Activated naive CD8-positive, alpha-beta T cell treated with anti-CD3 and anti-CD28 coated beads, Interleukin-2, amount 50 U/mL, for 24 hours (primary cell): ENCODE measurements at regions not wholly inside any gene's neighbourhood (a gene's known extent, or its start where the extent isn't known, plus 50 kb on each side); places are given as distances from the start of the nearest gene placed in this dataset.

ENCODE experiments used
- ATAC-seq: fragments of 150-1000 bp; cut with Tn5 transposase; one replicate; pipeline ENCODE4 v1.10.0; 2021
- DNase-seq: peaks from one replicate; pipeline ENCODE4 v3.0.0; 2021
- H3K27ac Mint-ChIP-seq: one replicate; pipeline ENCODE4 v1.8.0; 2021; ENCODE audit warnings: mild to moderate bottlenecking, mixed read lengths
- H3K27me3 Mint-ChIP-seq: one replicate; pipeline ENCODE4 v1.8.0; 2021; ENCODE audit warnings: mixed read lengths
- H3K36me3 Mint-ChIP-seq: one replicate; pipeline ENCODE4 v1.8.0; 2021; ENCODE audit warnings: low read depth, mixed read lengths
- H3K4me1 Mint-ChIP-seq: one replicate; pipeline ENCODE4 v1.8.0; 2021; ENCODE audit warnings: mixed read lengths
- H3K4me3 Mint-ChIP-seq: one replicate; pipeline ENCODE4 v1.8.0; 2021; ENCODE audit warnings: mild to moderate bottlenecking, moderate library complexity, mixed read lengths
- H3K9me3 Mint-ChIP-seq: one replicate; pipeline ENCODE4 v1.8.0; 2021; ENCODE audit warnings: mixed read lengths

- H3K27me3 Mint-ChIP-seq = no peaks in the 10 kb centered on the region
- H3K27ac Mint-ChIP-seq = no peak overlapping the region
- no peak overlapping the region for H3K4me3 Mint-ChIP-seq
- no peaks in the 10 kb centered on the region for H3K4me1 Mint-ChIP-seq
- no peak for ATAC-seq
- DNase-seq = no peak
- peaks cover 22% of the 10 kb centered on the region for H3K9me3 Mint-ChIP-seq
- H3K36me3 Mint-ChIP-seq = no peaks in the 10 kb centered on the region
These were observed 491.8 kb upstream of the TENM4 start for GRCh38 chr11:79932612-79933011.

- Mint-ChIP-seq H3K36me3 (no peaks in the 10 kb centered on the region), H3K27ac (no peak overlapping the region), H3K27me3 (no peaks in the 10 kb centered on the region), H3K9me3 (peaks cover 19% of the 10 kb centered on the region), H3K4me3 (no peak overlapping the region), H3K4me1 (no peaks in the 10 kb centered on the region)
- ATAC-seq (no peak), DNase-seq (no peak)
These were observed 490.9 kb upstream of the TENM4 start for GRCh38 chr11:79931692-79932091.

GRCh38 chr11:79926707-79927106 is 485.9 kb upstream of the TENM4 start:
- no peaks in the 10 kb centered on the region for H3K27me3 Mint-ChIP-seq
- no peak for DNase-seq
- H3K4me1 Mint-ChIP-seq = no peaks in the 10 kb centered on the region
- peaks cover 11% of the 10 kb centered on the region for H3K9me3 Mint-ChIP-seq
- no peak overlapping the region for H3K4me3 Mint-ChIP-seq
- no peak for ATAC-seq
- H3K27ac Mint-ChIP-seq = no peak overlapping the region
- no peaks in the 10 kb centered on the region for H3K36me3 Mint-ChIP-seq

GRCh38 chr11:79925570-79925969 is 484.7 kb upstream of the TENM4 start:
- ATAC-seq = no peak
- H3K9me3 Mint-ChIP-seq = peaks cover 4% of the 10 kb centered on the region

GRCh38 chr11:79922641-79923040 is 481.8 kb upstream of the TENM4 start:
- Mint-ChIP-seq H3K4me3 (no peak overlapping the region), H3K27ac (no peak overlapping the region), H3K4me1 (no peaks in the 10 kb centered on the region), H3K9me3 (peaks cover 4% of the 10 kb centered on the region), H3K36me3 (no peaks in the 10 kb centered on the region), H3K27me3 (no peaks in the 10 kb centered on the region)
- ATAC-seq = no peak
- DNase-seq = no peak

More at GRCh38 chr11:79925570-79925969, 484.7 kb upstream of the TENM4 start:
- no peak for DNase-seq
- no peak overlapping the region for H3K27ac Mint-ChIP-seq
- no peaks in the 10 kb centered on the region for H3K27me3 Mint-ChIP-seq
- no peak overlapping the region for H3K4me3 Mint-ChIP-seq
- H3K36me3 Mint-ChIP-seq = no peaks in the 10 kb centered on the region
- H3K4me1 Mint-ChIP-seq = no peaks in the 10 kb centered on the region

- no peak overlapping the region for H3K27ac Mint-ChIP-seq
- H3K4me3 Mint-ChIP-seq = no peak overlapping the region
- no peaks in the 10 kb centered on the region for H3K27me3 Mint-ChIP-seq
- H3K9me3 Mint-ChIP-seq = peaks cover 8% of the 10 kb centered on the region
- H3K36me3 Mint-ChIP-seq = no peaks in the 10 kb centered on the region
- H3K4me1 Mint-ChIP-seq = no peaks in the 10 kb centered on the region
- no peak for DNase-seq
- ATAC-seq = no peak
These were observed 479.6 kb upstream of the TENM4 start for GRCh38 chr11:79920480-79920879.

- Mint-ChIP-seq H3K9me3 (peaks cover 14% of the 10 kb centered on the region), H3K27ac (no peak overlapping the region), H3K4me1 (no peaks in the 10 kb centered on the region), H3K27me3 (no peaks in the 10 kb centered on the region), H3K4me3 (no peak overlapping the region), H3K36me3 (no peaks in the 10 kb centered on the region)
- DNase-seq (no peak), ATAC-seq (no peak)
These were observed 478.5 kb upstream of the TENM4 start for GRCh38 chr11:79919350-79919749.

- no peak overlapping the region for H3K27ac Mint-ChIP-seq
- no peaks in the 10 kb centered on the region for H3K4me1 Mint-ChIP-seq
- ATAC-seq (no peak), DNase-seq (no peak)
- no peaks in the 10 kb centered on the region for H3K36me3 Mint-ChIP-seq
- peaks cover 14% of the 10 kb centered on the region for H3K9me3 Mint-ChIP-seq
- H3K27me3 Mint-ChIP-seq = no peaks in the 10 kb centered on the region
- H3K4me3 Mint-ChIP-seq = no peak overlapping the region
These were observed 478.0 kb upstream of the TENM4 start for GRCh38 chr11:79918846-79919245.

GRCh38 chr11:79906164-79906563 is 465.3 kb upstream of the TENM4 start:
- no peak for ATAC-seq
- H3K4me1 Mint-ChIP-seq = no peaks in the 10 kb centered on the region
- DNase-seq = no peak
- H3K27me3 Mint-ChIP-seq = no peaks in the 10 kb centered on the region
- H3K36me3 Mint-ChIP-seq = no peaks in the 10 kb centered on the region
- H3K9me3 Mint-ChIP-seq = peaks cover 8% of the 10 kb centered on the region
- no peak overlapping the region for H3K4me3 Mint-ChIP-seq
- H3K27ac Mint-ChIP-seq = no peak overlapping the region

GRCh38 chr11:79902493-79902892 is 461.7 kb upstream of the TENM4 start:
- Mint-ChIP-seq H3K27me3 (no peaks in the 10 kb centered on the region), H3K9me3 (peaks cover 10% of the 10 kb centered on the region), H3K4me1 (no peaks in the 10 kb centered on the region), H3K36me3 (no peaks in the 10 kb centered on the region), H3K27ac (no peak overlapping the region), H3K4me3 (no peak overlapping the region)
- no peak for ATAC-seq
- no peak for DNase-seq

GRCh38 chr11:79897896-79898295 is 457.1 kb upstream of the TENM4 start:
- no peak overlapping the region for H3K4me3 Mint-ChIP-seq
- no peaks in the 10 kb centered on the region for H3K27me3 Mint-ChIP-seq
- H3K4me1 Mint-ChIP-seq = no peaks in the 10 kb centered on the region
- DNase-seq (no peak), ATAC-seq (no peak)
- no peak overlapping the region for H3K27ac Mint-ChIP-seq
- H3K36me3 Mint-ChIP-seq = no peaks in the 10 kb centered on the region
- H3K9me3 Mint-ChIP-seq = peaks cover 6% of the 10 kb centered on the region

GRCh38 chr11:79896258-79896657 is 455.4 kb upstream of the TENM4 start:
- peaks cover 6% of the 10 kb centered on the region for H3K9me3 Mint-ChIP-seq
- no peak for ATAC-seq

GRCh38 chr11:79894111-79894510 is 453.3 kb upstream of the TENM4 start:
- no peak for DNase-seq
- Mint-ChIP-seq H3K27me3 (no peaks in the 10 kb centered on the region), H3K36me3 (no peaks in the 10 kb centered on the region), H3K4me1 (no peaks in the 10 kb centered on the region), H3K9me3 (peaks cover 6% of the 10 kb centered on the region), H3K27ac (no peak overlapping the region), H3K4me3 (no peak overlapping the region)
- ATAC-seq = no peak

More at GRCh38 chr11:79896258-79896657, 455.4 kb upstream of the TENM4 start:
- DNase-seq = no peak
- H3K36me3 Mint-ChIP-seq = no peaks in the 10 kb centered on the region
- no peak overlapping the region for H3K27ac Mint-ChIP-seq
- no peaks in the 10 kb centered on the region for H3K27me3 Mint-ChIP-seq
- H3K4me1 Mint-ChIP-seq = no peaks in the 10 kb centered on the region
- no peak overlapping the region for H3K4me3 Mint-ChIP-seq

- no peak for ATAC-seq
- Mint-ChIP-seq H3K4me3 (no peak overlapping the region), H3K27me3 (no peaks in the 10 kb centered on the region)
These were observed 449.4 kb upstream of the TENM4 start for GRCh38 chr11:79890272-79890671.

GRCh38 chr11:79864882-79865281 is 424.1 kb upstream of the TENM4 start:
- no peak overlapping the region for H3K27ac Mint-ChIP-seq

More at GRCh38 chr11:79890272-79890671, 449.4 kb upstream of the TENM4 start:
- DNase-seq = no peak
- H3K9me3 Mint-ChIP-seq = no peaks in the 10 kb centered on the region
- H3K36me3 Mint-ChIP-seq = no peaks in the 10 kb centered on the region
- H3K4me1 Mint-ChIP-seq = no peaks in the 10 kb centered on the region
- no peak overlapping the region for H3K27ac Mint-ChIP-seq

GRCh38 chr11:79860336-79860735 is 419.5 kb upstream of the TENM4 start:
- Mint-ChIP-seq H3K9me3 (peaks cover 12% of the 10 kb centered on the region), H3K27me3 (no peaks in the 10 kb centered on the region)

More at GRCh38 chr11:79864882-79865281, 424.1 kb upstream of the TENM4 start:
- H3K27me3 Mint-ChIP-seq = no peaks in the 10 kb centered on the region
- no peak for ATAC-seq
- no peak overlapping the region for H3K4me3 Mint-ChIP-seq
- H3K36me3 Mint-ChIP-seq = no peaks in the 10 kb centered on the region
- no peaks in the 10 kb centered on the region for H3K4me1 Mint-ChIP-seq
- peaks cover 28% of the 10 kb centered on the region for H3K9me3 Mint-ChIP-seq
- no peak for DNase-seq

More at GRCh38 chr11:79860336-79860735, 419.5 kb upstream of the TENM4 start:
- DNase-seq = no peak
- Mint-ChIP-seq H3K27ac (no peak overlapping the region), H3K4me3 (no peak overlapping the region), H3K36me3 (no peaks in the 10 kb centered on the region), H3K4me1 (no peaks in the 10 kb centered on the region)
- ATAC-seq = no peak
